LNCAP (cell line): ENCODE measurements at regions not wholly inside any gene's neighbourhood (a gene's known extent, or its start where the extent isn't known, plus 50 kb on each side); places are given as distances from the start of the nearest gene placed in this dataset.

Source experiments
- CTCF ChIP-seq: fragments of 450-650 bp; IDR thresholded peaks from 2 replicates; pipeline ENCODE4 v1.5.1; 2017; ENCODE audit warnings: mild to moderate bottlenecking

DNA sequence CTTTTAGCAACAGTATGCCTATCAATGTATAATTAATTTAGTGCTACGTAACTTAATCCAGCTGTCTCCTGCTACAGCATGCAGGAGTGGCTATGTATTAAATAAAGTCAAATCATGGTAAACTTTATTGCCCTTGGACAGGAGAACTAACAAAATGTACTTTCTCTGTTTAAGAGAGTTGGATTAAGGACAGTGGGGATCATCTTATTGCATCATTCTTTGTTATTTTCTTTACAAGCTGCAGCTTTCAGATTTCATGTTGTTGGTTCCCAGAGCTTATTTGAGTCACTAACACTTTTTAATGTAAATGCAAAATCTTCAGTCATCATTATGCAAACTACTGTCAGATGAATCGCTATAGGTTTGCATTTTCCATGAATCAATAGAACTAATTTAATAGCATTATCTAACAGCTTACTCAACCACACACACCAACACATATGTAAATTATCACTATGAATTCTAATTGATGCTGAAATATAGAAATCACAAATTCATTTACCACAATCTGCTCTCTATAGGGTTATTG is 424.7 kb downstream of the MMUT start:
- TF ChIP-seq CTCF, result no peak

GRCh38 chr6:49030251-49031020 is 432.6 kb downstream of the MMUT start:
- TF ChIP-seq CTCF, result no peak

DNA sequence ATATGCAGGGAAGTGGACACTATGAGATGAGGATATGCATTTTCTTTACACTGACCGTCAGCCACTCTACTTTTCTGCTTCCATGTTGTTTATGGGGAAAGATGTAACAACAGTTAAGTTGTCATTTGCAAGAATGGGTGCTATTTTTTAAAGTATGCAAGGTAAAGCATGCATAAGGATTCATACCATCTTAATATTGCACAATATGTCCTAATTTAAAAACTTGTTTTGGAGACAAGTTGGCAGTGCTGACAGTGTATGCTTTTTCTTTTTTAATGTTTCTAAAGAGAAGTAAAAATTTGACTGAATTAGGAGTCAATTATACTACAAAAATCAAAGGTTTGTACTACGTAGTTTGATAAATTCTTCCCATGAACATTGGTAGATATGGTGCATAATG is 435.4 kb downstream of the MMUT start:
- no peak for TF ChIP-seq CTCF

GRCh38 chr6:49025273-49026240 is 437.5 kb downstream of the MMUT start:
- no peak for TF ChIP-seq CTCF

GRCh38 chr6:49004801-49005200 is 458.3 kb downstream of the MMUT start:
- no peak for TF ChIP-seq CTCF

DNA sequence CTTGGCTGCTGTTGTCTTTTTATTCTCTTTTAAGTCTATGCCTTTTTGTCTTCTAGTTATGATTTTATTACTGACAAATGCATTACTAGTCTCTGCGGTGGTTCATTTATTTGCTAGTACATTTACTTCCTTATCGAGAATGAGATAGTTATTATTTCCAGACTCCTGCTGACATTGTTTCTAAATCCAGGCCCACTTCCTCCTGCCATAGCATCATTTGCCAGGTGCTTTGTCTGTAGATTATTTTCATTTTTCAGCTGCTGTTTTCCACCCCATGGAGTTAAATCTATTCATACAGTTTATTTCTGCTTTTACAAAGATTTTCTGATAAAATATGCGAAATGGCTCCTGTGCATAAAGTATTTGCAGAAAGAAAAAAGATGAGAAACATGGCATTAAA is 459.7 kb downstream of the MMUT start:
- no peak for TF ChIP-seq CTCF

GRCh38 chr6:49001856-49002541 is 461.1 kb downstream of the MMUT start:
- no peak for TF ChIP-seq CTCF
